Eye (tissue), 1 donor: ENCODE measurements at regions not wholly inside any gene's neighbourhood (a gene's known extent, or its start where the extent isn't known, plus 50 kb on each side); places are given as distances from the start of the nearest gene placed in this dataset.
"Not testable (repeated sequence)": the region's sequence is repeated elsewhere in the genome, so short reads cannot be mapped to it uniquely, and the experiment has no call there.

ENCODE experiments used
- DNase-seq: peaks from one replicate; pipeline ENCODE4 v3.0.0-alpha.2; 2015

DNA sequence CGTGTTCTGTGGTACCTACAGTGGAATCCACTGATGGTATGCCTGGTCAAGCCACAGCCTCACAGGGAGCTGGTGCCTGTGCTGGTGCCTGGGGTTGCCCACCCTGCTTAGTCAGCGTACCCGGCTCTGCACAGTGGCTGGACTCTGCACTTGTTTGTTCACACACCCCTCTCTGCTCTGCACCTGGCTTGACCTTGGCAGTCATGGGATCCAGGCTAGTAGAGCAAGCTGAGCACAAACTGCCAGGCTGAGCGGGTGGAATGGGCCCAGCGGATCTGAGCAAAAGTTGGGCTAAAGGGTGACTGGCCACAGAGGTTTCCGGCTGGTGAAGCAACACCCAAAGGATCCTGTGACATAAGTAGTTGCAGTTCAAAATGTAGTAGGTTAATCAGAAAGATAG lies 163.5 kb downstream of the CDH19 start:
- DNase-seq, result no peak

DNA sequence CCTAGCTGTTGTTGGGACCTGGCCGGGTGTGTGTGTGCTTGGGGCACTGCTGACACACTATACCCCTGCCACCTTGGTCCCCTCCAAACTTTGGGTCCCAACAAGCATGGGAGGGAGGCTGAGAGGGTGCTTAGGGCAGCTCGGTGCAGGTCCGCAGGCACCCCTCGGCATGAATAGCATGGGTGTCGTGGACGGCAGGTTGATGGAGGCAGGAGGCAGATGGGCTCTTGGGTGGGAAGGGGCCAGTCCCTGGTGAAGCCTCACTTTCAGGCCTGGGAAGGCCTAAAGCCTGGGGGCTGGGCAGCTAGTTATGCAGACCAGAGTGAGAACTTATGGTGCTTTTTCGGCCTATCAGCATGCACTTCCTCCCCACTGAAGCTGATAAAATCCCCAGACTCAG lies 164.2 kb downstream of the CDH19 start:
- no peak for DNase-seq

DNA sequence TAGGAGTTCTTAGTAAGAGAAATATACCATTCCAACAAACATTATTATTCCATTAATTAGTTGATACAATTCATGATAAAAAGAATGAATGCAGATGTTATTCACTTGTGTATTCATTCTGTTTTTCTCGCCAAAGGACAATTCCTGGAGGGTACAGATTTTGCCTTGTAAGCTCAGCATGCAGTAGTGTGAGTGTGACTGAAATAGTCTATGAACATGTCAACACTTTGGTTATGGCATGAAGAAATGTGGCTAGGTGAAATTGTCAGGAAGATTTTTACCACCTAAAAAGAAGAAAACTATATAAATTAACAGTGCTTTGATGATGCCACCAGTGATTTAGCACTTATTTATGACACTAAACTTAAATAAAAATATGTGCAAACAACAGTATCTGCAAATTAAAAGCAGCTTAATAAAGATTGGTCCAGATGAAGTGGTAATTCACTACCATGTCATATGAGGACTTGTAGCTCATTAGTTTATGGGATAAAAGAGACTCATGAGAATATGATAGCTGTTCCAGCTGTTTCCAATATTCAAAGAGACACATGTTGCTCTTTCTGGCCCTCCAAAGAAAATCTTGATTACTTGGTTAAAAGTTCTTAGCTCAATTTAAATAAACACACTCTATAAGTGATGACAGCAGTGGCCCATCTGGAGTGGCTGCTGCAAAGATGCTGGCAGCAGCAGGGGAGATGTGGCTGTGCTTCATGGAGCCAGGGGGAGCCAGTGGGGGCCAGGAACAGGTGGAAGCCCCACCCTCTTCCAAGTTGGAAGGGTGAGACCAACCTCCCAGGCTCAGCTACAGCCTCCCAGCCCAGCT lies 165.0 kb downstream of the CDH19 start:
- DNase-seq, result peak; percentile 20

DNA sequence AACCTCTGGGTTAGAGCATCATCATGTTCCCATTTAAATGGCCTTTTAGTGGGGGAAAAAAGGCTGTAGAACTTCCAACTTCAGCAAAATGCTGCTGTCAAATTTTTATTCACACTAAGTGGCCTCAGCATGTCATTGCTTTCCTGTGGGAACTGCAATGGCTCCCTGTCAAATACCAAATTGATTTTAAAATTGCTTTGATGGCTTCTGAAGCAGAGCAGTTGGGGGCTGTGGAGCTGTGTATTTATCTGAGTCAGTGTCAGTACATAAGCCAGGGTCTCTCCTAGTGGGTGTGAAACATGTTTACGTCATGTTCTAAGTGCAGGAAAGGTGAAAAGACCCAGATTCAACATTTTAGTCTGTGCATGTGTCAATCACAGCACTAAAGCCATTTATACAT lies 171.3 kb downstream of the CDH19 start:
- peak; percentile 58 for DNase-seq

DNA sequence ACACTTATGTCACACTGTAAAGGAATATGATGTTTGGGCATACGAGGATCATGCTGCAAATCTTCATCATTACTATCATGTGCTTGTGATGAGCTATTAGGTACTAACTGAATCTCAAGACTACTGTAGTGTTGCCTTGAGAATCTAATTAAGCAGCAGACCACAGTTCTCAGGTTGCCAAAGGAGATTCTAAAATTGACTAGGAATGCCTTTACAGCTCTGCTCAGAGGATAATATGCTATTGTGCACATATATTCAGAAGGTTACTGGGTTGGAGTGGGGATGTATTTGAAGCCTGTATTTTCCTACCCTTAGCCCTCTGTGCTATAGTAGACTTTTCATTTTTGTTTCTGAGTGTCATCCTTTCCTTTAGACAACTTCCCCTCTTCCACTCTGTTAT lies 175.1 kb downstream of the CDH19 start:
- DNase-seq, result no peak

DNA sequence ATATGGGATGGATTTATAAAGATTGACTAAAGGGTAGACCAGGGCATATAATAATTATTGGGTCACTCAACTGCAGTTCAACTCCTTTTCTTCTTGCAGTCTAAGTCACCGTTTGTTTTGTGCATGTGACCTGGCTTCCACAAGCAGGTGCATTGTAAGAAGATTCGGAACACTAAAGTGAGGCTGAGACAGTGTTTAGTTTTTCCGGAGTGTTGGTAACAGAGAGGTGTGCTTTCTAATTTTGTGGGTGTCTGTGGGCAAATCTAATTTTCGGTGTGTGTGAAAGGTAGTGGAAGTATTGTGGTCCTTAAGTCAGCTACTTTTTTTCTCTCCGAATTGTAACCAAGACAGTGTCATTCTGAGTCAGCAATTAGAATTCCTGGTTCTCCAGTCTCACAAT lies 184.5 kb downstream of the CDH19 start:
- no peak for DNase-seq

DNA sequence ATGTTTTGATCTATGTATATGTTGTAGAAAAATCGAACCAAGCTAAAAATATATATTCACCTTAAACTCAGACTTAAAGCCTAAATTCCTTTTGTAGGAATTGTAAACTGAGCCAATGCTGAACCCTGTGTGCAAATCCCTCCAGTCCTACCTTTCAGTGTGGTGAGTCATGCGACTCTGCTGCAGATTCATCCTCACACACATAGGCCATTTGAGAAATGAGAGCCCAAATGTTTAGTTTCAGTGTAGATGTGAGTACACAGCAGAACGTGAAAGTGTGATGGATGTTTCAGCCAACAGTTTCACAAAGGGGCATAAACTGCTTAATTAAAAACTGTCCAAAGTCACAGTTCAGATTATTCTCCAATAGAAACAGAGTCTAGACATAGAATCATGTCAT lies 193.2 kb downstream of the CDH19 start:
- no peak for DNase-seq

DNA sequence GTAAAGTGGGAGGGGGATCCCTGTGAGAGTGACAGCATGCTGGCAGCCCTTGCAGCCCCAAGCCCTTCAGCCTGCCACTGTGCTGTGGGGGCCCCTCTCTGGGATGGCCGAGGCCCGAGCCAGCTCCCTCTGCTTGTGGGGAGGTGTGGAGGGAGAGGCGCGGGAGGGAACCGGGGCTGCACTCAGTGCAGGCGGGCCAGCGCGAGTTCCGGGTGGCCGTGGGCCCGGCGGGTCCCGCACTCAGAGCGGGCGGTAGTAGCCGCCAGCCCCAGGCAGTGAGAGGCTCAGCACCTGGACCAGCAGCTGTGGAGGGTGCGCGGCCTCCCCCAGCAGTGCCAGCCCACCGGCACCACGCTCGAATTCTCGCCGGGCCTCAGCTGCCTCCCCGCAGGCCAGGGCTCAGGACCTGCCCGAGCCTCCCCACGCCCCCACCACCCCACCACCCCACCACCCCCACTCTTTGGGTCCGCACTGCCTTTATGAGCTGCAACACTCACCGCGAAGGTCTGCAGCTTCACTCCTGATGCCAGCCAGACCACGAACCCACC lies 208.1 kb downstream of the CDH19 start:
- DNase-seq, result no peak

DNA sequence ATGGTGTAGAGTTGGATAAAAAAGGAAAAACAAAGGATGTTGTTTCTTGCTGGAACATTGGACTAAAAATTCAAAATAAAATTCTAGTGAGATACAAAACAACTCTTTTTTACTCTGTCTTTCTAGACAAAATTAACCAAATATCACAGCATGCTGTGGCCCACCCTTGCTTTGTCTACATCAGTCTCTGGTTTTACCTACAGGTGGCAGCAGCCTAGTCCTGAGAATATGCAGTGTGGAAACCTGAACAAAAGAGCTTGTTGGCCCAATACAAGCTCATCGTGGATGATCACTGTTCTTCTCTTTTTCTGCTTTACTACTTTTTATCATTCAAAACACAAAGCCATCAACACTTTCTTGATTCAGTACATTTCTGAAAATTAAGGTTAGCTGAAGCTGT lies 210.4 kb downstream of the CDH19 start:
- DNase-seq, result no peak

DNA sequence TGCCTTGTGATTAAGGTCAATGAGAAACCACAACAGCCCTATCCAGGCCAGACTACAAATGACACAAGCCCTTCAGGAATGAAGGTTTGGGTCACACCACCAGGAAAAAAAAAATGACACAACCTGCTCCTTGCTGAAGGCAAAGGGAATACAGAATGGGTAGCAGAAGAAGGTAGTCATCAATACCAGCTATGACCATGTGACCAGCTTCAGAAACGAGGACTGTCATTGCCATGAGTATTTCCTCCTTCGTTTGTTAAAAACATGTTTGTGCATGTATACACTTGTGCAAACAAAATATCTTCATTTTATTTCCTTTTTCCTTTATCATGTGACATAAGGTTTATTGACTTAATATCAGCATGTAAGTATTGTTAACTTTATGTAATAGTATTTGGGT lies 226.6 kb downstream of the CDH19 start:
- no peak for DNase-seq

DNA sequence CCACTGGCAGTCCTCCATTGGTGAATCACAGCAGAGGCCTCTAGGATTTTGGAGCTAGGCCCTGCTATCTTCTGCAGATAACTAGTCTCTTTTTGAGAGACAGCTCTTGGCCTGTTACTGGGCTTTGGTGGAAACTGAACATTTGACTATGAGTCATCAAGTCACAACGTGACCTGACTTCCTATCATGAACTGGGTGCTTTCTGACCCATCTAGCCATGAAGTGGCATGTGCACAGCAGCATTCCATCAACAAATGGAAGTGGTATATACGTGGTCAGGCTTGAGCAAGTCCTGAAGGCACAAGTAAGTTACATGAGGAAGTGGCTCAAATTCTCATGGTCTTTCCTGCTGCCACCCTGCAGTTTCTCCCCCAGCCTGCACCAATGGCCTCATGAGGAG lies 228.5 kb downstream of the CDH19 start:
- not testable (repeated sequence) for DNase-seq

DNA sequence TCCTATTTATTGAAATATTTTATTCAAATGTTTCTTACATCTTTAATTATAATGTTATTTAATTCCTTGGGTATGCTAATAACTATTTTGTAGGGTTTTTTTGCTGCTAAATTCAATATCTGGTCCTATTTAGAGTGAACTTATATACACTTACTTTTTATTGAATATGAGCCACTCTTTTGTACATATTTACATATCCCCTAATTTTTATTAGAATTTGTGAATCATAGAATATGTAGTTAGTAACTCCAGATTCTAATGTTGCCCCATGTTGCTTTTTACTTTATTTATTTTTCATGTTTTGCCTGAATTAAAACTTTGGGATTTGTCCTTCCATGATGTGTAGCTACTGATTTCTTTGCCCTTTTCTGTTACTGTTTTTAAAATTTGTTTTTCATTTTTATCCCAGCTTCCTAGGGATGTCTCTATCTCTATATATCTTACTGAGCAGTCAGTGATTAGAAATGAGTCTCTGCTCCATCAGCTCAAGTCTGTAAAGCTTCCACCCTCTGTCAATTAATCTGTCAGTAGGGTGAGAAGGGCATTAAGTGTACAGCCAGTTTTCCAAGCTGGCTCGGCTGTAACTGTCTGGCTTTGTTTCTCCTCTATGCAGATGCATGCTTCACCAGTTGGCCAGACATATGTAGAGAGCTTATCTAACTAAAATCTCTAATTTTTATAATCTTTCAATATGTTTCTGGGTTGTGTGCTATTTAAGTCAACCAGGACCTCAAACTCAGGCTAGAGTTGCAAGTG lies 256.9 kb downstream of the CDH19 start:
- DNase-seq, result peak; percentile 9

DNA sequence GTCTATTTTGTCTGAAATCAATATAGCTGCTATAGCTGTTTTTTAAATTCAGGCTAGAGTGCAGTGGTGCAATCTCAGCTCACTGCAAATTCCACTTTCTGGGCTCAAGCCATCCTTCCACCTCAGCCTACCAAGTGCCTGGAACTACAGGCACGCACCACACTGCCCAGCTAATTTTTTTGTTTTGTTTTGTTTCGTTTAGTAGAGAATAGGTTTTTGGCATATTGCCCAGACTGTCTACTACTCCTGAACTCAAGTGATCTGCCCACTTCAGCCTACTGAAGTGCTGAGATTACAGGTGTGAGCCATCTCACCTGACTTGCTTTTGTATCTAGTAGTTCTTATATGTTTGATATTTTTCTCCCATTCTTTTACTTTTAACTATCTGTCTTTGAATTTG lies 259.7 kb downstream of the CDH19 start:
- no peak for DNase-seq

DNA sequence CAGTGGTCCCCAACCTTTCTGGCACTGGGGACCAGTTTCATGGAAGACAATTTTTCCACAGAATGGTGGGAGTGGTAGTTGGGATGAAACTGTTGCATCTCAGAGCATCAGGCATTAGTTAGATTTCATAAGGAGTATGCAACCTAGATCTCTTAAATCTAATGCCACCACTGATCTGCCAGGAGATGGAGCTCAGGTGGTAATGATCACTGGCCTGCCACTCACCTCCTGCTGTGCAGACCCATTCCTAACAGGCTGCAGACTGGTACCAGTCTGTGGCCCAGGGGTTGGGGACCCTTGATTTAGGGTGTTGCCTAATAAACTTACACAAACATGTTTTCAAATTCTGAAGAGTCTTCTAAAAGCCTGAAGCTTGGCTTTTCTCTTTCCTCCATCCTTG lies 261.3 kb downstream of the CDH19 start:
- DNase-seq, result no peak

DNA sequence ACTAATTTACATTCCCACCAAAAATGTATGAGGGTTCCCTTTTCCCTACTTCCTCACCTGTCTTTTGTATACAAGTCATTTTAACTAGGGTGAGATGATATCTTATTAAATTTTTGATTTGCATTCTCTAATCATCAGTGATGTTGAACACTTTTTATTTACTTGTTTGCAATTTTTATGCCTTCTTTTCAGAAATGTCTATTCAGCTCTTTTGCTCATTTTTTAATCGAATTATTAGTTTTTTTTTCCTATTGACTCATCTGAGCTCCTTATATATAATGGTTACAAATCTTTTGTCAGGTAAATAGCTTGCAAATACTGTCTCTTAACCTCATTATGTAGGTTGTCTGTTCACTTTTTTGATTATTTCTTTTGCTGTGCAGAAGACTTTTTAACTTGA lies 269.4 kb downstream of the CDH19 start:
- no peak for DNase-seq

DNA sequence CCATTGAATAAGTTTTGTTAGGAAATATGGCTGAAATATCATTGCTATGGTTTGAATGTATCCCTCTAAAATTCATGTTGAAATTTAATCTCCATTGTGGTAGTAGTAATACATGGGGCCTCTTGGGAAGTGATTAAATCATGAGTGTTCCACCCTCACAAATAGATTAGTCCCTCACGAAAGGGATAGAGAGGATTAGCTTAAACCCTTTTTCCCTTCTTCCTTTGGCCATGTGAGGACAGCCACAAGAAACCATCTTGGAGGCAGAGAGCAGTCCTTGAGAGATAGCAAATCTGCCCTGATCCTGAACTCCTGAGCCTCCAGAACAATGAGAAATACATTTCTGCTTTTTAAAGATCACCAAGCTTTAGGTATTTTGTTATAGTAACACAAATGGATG lies 274.2 kb downstream of the CDH19 start:
- no peak for DNase-seq

DNA sequence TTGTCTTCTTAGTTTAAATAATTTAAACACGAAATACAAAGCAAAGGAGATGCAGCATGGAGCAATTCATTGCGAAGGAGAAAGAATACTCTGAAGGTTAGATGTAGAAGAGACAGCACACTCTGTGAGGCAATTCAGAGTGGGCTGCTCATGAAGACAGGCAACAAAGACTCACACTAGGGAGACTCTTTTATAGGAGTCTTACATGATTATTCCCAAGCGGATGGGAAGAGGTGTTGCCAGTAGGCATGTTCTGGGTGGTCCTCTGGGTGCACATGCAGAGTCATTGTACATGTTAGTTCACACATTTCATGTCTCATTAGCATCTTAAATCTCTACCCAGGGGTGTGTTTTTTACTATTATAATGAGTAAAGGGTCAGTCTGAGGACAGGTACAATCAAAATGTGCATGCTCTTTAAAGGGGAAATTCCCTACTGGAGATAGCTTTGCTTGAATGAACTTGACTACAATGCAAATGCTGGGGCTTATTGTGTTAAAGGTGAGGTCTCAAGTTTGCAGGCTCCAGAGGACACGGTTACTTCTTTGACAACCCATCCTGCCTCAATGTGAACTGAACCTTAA lies 275.5 kb downstream of the CDH19 start:
- peak; percentile 2 for DNase-seq

DNA sequence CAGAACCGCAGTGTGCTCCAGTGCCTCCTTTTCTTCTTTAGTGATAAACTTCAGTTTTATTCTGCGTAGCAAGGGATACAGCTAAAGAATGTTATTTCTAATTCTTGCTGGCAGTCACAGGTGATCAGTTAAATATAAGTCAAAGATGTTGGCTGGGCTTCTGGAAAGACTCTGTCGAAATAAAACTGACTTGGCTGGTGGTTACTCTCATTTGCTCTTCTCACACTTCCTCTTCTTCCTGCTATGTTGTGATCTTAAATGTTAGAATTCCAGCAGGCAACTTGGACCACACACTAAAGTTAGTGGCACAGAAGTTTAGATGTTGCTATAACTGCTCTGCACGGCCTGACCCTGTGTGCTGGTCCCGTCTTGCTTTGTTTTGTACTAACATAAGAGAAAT lies 278.6 kb downstream of the CDH19 start:
- DNase-seq, result no peak

DNA sequence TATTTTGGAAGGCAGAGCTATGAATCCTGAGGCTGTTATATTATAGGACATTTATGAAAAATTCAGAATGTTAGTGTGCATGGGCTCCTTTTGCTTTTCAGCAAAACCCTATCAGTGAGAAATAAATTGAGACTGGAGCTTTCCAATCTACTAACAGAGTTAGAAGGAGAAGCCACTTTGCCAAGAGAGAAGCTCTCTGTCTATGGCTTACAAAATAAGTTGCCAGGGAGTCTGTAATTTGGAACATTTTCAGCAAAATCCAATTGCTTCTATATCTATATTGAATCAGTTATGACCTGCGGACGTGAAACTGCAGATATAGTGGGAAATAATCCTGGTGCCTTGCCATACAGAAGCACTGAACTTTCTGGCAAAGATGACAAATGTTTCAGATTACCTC lies 279.3 kb downstream of the CDH19 start:
- no peak for DNase-seq

DNA sequence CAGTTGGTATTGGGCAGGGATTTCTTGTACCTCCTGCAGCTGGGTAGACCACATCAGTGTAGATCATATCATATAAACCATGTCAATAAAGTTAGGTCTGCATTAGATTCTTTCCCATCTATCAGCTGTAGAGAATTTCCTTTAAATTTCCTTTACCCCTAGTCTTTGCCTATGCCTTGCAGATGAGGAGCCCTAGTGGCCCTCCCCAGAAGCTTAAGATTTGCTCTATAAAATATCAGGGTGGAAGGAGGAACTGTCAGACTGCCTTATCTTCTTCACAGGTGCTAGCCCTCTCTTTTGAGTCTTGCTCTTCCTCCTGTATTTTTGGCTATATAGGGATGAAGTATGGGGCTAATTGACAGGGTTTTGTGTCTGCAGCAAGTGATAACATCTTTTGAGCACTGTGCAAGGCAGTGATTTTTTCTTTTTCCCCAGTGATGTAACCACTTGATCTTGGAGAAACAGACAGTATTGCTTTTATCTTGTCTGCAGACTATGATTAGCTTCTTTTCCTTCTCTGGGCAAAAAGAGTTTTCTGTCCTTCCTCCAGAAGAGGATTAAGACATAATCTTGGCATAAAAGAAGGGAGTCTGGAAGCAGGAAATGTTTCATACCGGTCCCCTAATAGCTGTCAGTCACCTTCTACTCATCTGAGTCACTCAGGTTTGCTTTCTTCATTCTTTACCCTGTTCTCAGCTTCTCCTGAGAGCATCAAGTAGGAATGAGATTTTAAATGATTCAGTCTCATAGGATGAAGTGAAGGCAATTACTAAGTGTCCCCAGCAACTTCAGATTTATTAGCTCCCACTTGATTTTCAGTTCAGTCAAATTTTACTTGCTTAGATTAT lies 286.4 kb downstream of the CDH19 start:
- peak; percentile 4 for DNase-seq

DNA sequence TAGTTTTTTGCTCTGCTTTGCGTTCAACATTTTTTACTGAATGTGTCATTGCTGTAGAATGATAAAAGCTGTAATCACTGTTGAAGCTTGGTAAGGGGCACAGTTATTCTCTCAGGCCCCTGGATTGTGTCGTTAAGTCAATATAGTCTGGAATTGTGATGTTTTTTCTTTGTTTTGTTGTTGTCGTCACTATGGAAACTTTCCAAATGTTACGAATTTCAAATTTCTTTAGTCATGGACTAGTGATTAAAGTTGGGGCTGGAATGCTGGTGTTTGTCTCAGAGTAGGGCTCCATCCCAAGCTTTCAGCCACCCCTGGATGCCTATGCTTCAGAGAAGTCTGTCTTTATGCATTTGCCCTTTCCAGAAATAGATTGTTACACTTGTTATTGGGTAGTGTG lies 287.2 kb downstream of the CDH19 start:
- peak; percentile 3 for DNase-seq

DNA sequence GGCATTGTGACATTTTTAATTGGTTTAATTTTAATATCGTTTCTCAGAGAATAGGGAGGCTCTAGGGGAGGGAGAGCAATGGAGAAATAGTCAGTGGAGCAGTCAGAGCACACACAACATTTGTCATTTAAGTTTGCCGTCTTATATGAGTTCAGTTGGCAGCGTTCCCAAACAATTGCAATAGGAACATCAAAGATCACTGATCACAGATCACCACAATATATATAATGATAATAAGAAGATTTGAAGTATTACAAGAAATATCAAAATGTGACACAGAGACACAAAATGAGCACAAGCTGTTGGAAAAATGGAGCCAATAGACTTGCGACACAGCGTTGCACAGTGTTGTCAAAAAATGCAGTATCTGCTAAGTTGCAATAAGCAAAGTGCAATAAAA lies 303.7 kb downstream of the CDH19 start:
- no peak for DNase-seq

DNA sequence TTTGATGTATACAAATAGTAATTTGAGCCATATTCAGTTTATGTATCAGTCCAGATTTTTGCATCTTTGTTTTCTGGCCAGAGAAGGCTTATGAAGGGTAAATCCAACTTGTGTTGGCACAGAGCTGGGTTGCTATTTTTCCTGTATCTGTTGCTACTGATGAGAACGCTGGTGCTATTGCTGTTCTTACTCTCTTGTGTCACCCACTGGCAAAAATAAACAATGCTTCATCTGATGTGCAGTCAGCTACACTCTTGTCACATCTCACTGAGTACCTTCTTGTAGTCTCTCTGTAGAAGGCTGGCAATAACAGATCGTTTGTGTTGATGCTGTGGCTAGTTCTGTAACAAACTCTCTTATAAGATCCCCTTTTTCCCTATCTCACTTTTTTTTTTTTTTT lies 323.4 kb downstream of the CDH19 start:
- DNase-seq, result no peak
